BJ (cell line): ENCODE measurements at regions not wholly inside any gene's neighbourhood (a gene's known extent, or its start where the extent isn't known, plus 50 kb on each side); places are given as distances from the start of the nearest gene placed in this dataset.

Experiments
- CTCF ChIA-PET: fragments of 350-600 bp; formaldehyde crosslinking; extraction: SDS; loops from one replicate; lab custom pipeline; 2021; ENCODE audit warnings: antibody characterized with exemption, inconsistent platforms; lab: Yijun Ruan, JAX
- POLR2A ChIA-PET: fragments of 300-600 bp; sonication (Branson Sonifier 250); formaldehyde crosslinking; extraction: SDS; loops from one replicate; lab custom pipeline; 2021; ENCODE audit warnings: antibody characterized with exemption; lab: Charles Lee
- DNase-seq: peaks from one replicate; pipeline ENCODE4 v3.0.0-alpha.2; 2011; ENCODE audit warnings: low read depth
- H3K27me3 ChIP-seq: 2 replicates; pipeline ENCODE4 v1.6.0; 2011; ENCODE audit warnings: low read length; ENCODE audit not compliant: control insufficient read depth, insufficient read depth
- H3K36me3 ChIP-seq: 2 replicates; pipeline ENCODE4 v1.5.1; 2011; ENCODE audit warnings: low read length; ENCODE audit not compliant: control insufficient read depth, insufficient read depth
- H3K4me3 ChIP-seq: 2 replicates; pipeline ENCODE4 v1.5.1; 2011; ENCODE audit warnings: low read depth, mild to moderate bottlenecking, control low read depth, low read length
- CTCF ChIP-seq: IDR thresholded peaks from 2 replicates; pipeline ENCODE4 v1.5.1; 2011; ENCODE audit warnings: low read depth, mild to moderate bottlenecking, control low read depth, inconsistent platforms, low read length, moderate library complexity; ENCODE audit not compliant: insufficient read depth

GRCh38 chr17:53979991-53980390 lies 157.3 kb downstream of the KIF2B start:
- ChIA-PET CTCF (no interaction called here), POLR2A (no interaction called here)
- H3K27me3 ChIP-seq = no peaks in the 10 kb centered on the region
- H3K36me3 ChIP-seq = no peaks in the 10 kb centered on the region
- no peak for DNase-seq
- TF ChIP-seq CTCF = no peak
- H3K4me3 ChIP-seq = no peak overlapping the region

DNA sequence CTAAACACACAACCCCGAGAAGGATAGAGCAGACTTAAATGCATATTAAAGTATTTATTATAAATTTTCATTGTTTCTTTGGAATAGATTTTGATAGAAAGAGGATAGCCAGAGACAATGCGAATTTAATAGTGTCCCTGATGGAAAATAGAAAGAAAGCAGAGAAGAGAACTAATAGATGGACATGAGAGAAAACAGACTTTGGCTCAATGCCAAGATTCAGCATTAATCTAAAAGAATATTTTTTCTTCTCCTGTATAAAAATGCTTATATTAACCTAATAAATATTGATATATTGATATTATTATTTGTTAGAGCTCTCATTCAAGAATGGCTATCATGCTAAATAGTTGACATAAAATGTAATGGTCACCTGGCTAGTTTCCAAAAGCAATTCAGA lies 173.4 kb downstream of the KIF2B start:
- Histone ChIP-seq H3K36me3 (no peaks in the 10 kb centered on the region), H3K27me3 (no peaks in the 10 kb centered on the region), H3K4me3 (no peak overlapping the region)
- POLR2A ChIA-PET = no interaction called here
- CTCF ChIA-PET = no interaction called here
- no peak for DNase-seq
- no peak for TF ChIP-seq CTCF

DNA sequence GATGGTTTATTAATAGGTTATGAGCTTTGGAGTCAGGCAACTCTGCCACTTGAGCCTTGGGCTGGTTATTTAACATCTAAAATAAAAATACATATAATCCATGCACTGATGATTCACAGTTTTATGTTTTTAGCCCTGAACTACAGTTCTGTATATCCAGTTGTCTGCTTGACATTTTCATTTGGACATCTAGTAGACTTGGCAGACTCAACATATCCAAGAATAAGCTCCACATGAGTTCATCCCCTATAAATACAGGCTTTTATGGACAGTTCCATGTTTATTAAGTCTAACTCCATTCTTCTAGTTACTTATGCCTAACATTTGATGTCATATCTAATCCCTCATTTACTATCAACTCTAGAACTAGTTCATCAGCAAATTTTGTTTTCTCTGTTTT lies 174.2 kb downstream of the KIF2B start:
- Histone ChIP-seq H3K27me3 (no peaks in the 10 kb centered on the region), H3K4me3 (no peak overlapping the region), H3K36me3 (no peaks in the 10 kb centered on the region)
- POLR2A ChIA-PET = no interaction called here
- DNase-seq = no peak
- TF ChIP-seq CTCF = no peak
- CTCF ChIA-PET = interaction anchor here (0.6 kb wide), 1 partner anchor 8 kb away, joined by 3 read pairs; no protein-coding TSS in a partner anchor

GRCh38 chr17:54007855-54008254 lies 185.1 kb downstream of the KIF2B start:
- ChIA-PET POLR2A (no interaction called here), CTCF (no interaction called here)
- TF ChIP-seq CTCF = no peak
- Histone ChIP-seq H3K4me3 (no peak overlapping the region), H3K36me3 (no peaks in the 10 kb centered on the region), H3K27me3 (no peaks in the 10 kb centered on the region)
- no peak for DNase-seq

- Histone ChIP-seq H3K27me3 (no peaks in the 10 kb centered on the region), H3K36me3 (no peaks in the 10 kb centered on the region), H3K4me3 (no peak overlapping the region)
- CTCF ChIA-PET = no interaction called here
- POLR2A ChIA-PET = no interaction called here
- no peak for DNase-seq
- TF ChIP-seq CTCF = no peak
Observed at GRCh38 chr17:54009502-54009901, 186.8 kb downstream of the KIF2B start.
